Kidney (tissue), 13 donors: ENCODE measurements at regions not wholly inside any gene's neighbourhood (a gene's known extent, or its start where the extent isn't known, plus 50 kb on each side); places are given as distances from the start of the nearest gene placed in this dataset.
A peak's percentile ranks its signal among the peaks of the same experiment; 100 is the strongest.

ENCODE experiments used
- DNase-seq, 5 donors: peaks; one replicate each; pipeline ENCODE4 v3.0.0-alpha.2; 2013 to 2020
- FAIRE-seq: peaks from 2 replicates; lab custom pipeline; 2012; peaks lifted over from hg19 to GRCh38; lab: Jason Lieb, UNC
- H3K27ac ChIP-seq, 2 donors: one replicate each; pipeline ENCODE4 v1.7.0; 2013; ENCODE audit warnings: low read depth in 2 of 2, low read length in 2 of 2, inconsistent platforms in 1 of 2
- H3K27me3 ChIP-seq: one replicate; pipeline ENCODE4 v1.7.1; 2013; ENCODE audit warnings: low read length, inconsistent platforms; ENCODE audit not compliant: control insufficient read depth, insufficient read depth
- H3K36me3 ChIP-seq, 3 donors: one replicate each; pipeline versions ENCODE4 v1.7.0 to v1.7.1; 2013; ENCODE audit warnings: low read length in 3 of 3, control low read depth in 1 of 3, inconsistent platforms in 1 of 3; ENCODE audit not compliant: insufficient read depth in 3 of 3, control insufficient read depth in 2 of 3
- H3K4me1 ChIP-seq, 3 donors: one replicate each; pipeline versions ENCODE4 v1.7.0 to v1.7.1; 2013; ENCODE audit warnings: low read length in 3 of 3, inconsistent platforms in 1 of 3, low read depth in 1 of 3; ENCODE audit not compliant: control insufficient read depth in 2 of 3, insufficient read depth in 2 of 3
- H3K4me3 ChIP-seq, 3 donors: one replicate each; pipeline versions ENCODE4 v1.7.0 to v1.8.1; 2013; ENCODE audit warnings: low read length in 3 of 3, control low read depth in 1 of 3, inconsistent platforms in 1 of 3
- H3K9ac ChIP-seq, 3 donors: one replicate each; pipeline versions ENCODE4 v1.7.0 to v1.7.1; 2013; ENCODE audit warnings: low read length in 3 of 3, control low read depth in 1 of 3, inconsistent platforms in 1 of 3
- H3K9me3 ChIP-seq, 3 donors: one replicate each; pipeline versions ENCODE4 v1.7.0 to v1.7.1; 2013; ENCODE audit warnings: low read length in 3 of 3, control low read depth in 1 of 3, inconsistent platforms in 1 of 3; ENCODE audit not compliant: control insufficient read depth in 2 of 3, insufficient read depth in 1 of 3
- intact Hi-C: fragments of 100-400 bp; cut with DNase I; formaldehyde crosslinking; loops from one replicate; pipeline ENCODE4 v1.11.1; 2022
- TF ChIP-seq, protein P1 (sequence below): IDR thresholded peaks from 3 replicates; pipeline ENCODE4 v1.5.1; 2012; ENCODE audit warnings: mild to moderate bottlenecking, moderate library complexity, borderline replicate concordance; ENCODE audit not compliant: insufficient read depth; ENCODE audit errors: extremely low read depth
- donor health status: control.
- donor health status: control.
- donor health status: control.
- donor health status: control.
- donor health status: control.
- donor health status: DM: yes; HTN: yes; CAD: no.
- donor health status: Normal renal cell carcinoma (clear cell type).

DNA sequence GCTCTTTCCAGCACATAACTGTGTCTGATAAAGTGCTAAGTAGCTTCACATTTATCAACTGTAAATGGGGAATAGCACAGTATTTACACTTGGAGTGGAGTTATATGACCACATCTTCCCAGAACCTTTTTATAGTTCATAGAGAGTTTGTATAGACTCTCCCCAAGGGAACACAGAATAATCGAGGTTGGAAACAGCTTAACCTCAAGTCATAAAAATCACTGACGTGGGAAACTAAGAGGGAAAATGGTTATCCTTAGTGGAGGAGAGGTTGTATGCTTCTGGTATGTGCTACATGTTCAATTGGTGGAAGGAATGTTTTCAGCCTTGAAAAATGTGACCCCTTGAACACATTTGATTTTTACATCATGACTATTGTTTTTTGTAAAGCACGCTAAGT lies 167.9 kb upstream of the KIAA1217 start:
- intact Hi-C loops = no loop called here
- TF ChIP-seq, protein P1, sequence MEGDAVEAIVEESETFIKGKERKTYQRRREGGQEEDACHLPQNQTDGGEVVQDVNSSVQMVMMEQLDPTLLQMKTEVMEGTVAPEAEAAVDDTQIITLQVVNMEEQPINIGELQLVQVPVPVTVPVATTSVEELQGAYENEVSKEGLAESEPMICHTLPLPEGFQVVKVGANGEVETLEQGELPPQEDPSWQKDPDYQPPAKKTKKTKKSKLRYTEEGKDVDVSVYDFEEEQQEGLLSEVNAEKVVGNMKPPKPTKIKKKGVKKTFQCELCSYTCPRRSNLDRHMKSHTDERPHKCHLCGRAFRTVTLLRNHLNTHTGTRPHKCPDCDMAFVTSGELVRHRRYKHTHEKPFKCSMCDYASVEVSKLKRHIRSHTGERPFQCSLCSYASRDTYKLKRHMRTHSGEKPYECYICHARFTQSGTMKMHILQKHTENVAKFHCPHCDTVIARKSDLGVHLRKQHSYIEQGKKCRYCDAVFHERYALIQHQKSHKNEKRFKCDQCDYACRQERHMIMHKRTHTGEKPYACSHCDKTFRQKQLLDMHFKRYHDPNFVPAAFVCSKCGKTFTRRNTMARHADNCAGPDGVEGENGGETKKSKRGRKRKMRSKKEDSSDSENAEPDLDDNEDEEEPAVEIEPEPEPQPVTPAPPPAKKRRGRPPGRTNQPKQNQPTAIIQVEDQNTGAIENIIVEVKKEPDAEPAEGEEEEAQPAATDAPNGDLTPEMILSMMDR = no peak
- FAIRE-seq = no peak
- Histone ChIP-seq H3K9ac (no peak overlapping the region), H3K4me1 (peaks cover 2 to 12% (median 4%) of the 10 kb centered on the region in 3 donors), H3K27me3 (no peaks in the 10 kb centered on the region), H3K27ac (peak overlapping the region in 1 of 2 donors; percentile 33), H3K4me3 (no peak overlapping the region), H3K36me3 (no peaks in the 10 kb centered on the region), H3K9me3 (no peaks in the 10 kb centered on the region)
- DNase-seq = peak in 2 of 5 donors; percentile 91 to 92

DNA sequence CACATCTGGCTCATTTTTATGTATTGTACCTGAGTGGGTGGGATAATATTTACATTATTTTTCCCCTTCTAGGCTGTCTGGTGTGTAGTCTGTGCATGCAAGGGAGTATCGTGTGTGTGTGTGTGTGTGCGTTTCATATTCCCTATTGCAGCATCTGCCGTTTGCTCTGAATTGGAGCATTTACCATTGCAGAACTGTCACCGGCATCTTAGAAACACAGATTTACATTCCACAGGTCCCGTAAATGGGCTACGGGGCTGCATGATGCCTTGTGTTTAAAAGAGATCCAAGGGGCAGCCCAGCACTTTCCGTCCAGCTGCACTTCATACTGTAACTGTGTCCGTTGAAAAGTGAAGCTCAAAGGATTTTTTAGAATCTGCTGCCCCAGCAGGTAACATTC lies 167.1 kb upstream of the KIAA1217 start:
- TF ChIP-seq, protein P1 = no peak
- FAIRE-seq (no peak), DNase-seq (peak in 3 of 5 donors; percentile 19 to 41 (median 20))
- H3K36me3 ChIP-seq = no peaks in the 10 kb centered on the region
- H3K27ac ChIP-seq = no peak overlapping the region
- intact Hi-C loops = no loop called here
- H3K4me1 ChIP-seq = peaks cover 0 to 12% (median 4%) of the 10 kb centered on the region in 3 donors
- peak overlapping the region in 1 of 3 donors; percentile 23 for H3K9ac ChIP-seq
- no peaks in the 10 kb centered on the region for H3K9me3 ChIP-seq
- H3K27me3 ChIP-seq = no peaks in the 10 kb centered on the region
- H3K4me3 ChIP-seq = peak overlapping the region; percentile 0 to 58 (median 18)

DNA sequence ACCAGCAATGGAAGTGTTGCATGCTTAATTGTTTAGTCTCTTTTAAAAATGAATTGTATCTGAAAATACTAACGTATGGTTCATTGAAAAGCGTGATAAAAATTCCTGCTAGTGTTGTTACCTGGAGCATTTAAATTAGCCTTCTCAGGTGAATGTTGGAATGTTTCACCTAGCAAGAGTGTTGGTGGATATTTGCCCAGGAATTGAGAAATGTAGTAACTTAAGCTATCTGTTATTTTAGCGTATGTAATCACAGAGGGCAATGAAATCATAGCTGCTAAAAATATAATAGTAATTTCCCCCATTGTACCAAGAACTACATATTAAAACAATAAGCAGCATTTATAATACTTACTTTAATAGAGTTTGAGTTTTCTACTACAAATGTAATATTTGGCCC lies 166.1 kb upstream of the KIAA1217 start:
- TF ChIP-seq, protein P1 = no peak
- no peaks in the 10 kb centered on the region for H3K9me3 ChIP-seq
- no peak overlapping the region for H3K27ac ChIP-seq
- H3K4me1 ChIP-seq = peaks cover 0 to 12% (median 4%) of the 10 kb centered on the region in 3 donors
- FAIRE-seq = no peak
- H3K36me3 ChIP-seq = no peaks in the 10 kb centered on the region
- peak overlapping the region in 2 of 3 donors; percentile 18 to 58 for H3K4me3 ChIP-seq
- H3K27me3 ChIP-seq = no peaks in the 10 kb centered on the region
- H3K9ac ChIP-seq = peak overlapping the region in 1 of 3 donors; percentile 6
- intact Hi-C loops = no loop called here
- DNase-seq = peak in 1 of 5 donors; percentile 29

DNA sequence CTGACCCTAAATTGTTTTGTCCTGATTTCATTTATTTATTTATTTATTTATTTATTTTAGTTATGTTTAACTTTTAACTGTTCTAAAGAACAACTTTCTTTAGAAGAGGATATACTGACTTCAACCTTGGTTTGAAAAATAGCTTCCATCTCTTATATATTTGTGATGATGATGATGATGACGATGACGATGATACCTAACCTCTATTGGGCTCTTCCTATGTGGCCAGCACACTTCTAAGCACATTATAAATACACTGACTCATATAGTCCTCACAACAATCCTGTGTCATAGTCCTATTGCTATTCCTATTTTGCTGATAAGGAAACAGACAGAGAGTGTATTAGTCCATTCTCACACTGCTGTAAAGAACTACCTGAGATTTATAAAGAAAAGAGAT lies 162.9 kb upstream of the KIAA1217 start:
- peaks cover 0 to 5% (median 0%) of the 10 kb centered on the region in 3 donors for H3K4me1 ChIP-seq
- FAIRE-seq (no peak), DNase-seq (no peak)
- H3K27me3 ChIP-seq = no peaks in the 10 kb centered on the region
- H3K4me3 ChIP-seq = no peak overlapping the region
- intact Hi-C loops = no loop called here
- no peak overlapping the region for H3K27ac ChIP-seq
- no peaks in the 10 kb centered on the region for H3K36me3 ChIP-seq
- no peak overlapping the region for H3K9ac ChIP-seq
- TF ChIP-seq, protein P1 = no peak
- no peaks in the 10 kb centered on the region for H3K9me3 ChIP-seq
